ENCODE measurements at regions not wholly inside any gene's neighbourhood (a gene's known extent, or its start where the extent isn't known, plus 50 kb on each side); places are given as distances from the start of the nearest gene placed in this dataset.

DNA sequence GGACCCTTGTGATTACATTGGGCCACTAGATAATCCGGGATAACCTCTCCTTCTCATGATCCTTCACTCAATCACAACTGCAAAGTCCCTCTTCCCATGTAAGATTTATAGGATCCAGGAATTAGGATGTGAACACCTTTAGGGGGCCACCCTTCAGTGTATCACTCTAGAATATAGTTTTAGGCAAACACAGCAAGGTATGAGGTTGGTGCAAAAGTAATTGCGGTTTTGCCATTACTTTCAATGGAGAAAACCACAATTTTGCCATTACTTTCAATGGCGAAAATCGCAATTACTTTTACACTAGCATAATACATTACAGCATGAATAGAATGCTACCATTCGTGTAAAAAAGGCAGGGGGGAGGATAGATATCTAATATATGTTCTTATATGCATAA is 104.0 kb downstream of the BAMBI start:
- no peak for DNase-seq

DNA sequence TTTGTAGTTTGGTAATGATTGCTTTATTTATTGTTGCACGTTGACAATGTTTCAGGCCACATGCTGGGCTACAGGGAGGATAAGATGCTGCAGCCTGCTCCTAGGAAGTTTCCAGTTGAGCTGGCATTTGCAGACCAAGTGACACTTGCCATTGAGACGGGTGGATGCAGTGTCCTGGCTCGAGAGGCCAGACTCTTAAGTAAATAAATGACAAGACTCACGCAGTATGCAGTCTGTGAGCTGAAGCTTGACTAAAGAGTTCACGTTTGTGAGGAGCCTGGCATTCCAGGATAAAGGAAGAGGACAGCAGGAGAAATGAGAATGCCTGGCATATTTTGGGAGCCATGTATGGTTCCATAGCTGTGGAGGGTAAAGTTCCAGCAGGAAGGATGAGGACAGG is 105.8 kb downstream of the BAMBI start:
- no peak for DNase-seq

DNA sequence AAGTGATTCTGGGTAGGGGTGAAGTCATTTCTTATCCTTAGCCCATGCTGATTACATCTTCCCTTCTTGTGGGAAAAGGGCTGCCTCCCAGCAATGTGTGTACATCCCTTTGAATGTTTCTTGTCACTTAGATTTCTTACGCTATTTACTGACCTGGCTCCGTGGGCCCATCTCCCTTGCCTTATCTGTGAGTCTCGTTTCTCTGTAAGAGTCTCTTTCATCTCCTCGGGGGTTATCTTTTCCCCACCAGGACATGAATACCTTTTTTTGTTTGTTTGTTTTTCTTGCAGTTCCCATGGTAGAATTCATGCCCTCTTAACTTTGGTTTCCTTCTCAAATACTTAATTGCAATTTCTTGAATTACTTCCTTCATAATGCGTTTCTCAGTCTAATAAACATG is 107.7 kb downstream of the BAMBI start:
- no peak for DNase-seq

- DNase-seq, result peak in 1 of 56 donors; percentile 54
Observed at GRCh38 chr10:28788252-28788651, 110.9 kb downstream of the BAMBI start.

GRCh38 chr10:28788762-28789161 is 111.4 kb downstream of the BAMBI start:
- DNase-seq, result peak in 50 of 56 donors; percentile 5 to 85 (median 54)

DNA sequence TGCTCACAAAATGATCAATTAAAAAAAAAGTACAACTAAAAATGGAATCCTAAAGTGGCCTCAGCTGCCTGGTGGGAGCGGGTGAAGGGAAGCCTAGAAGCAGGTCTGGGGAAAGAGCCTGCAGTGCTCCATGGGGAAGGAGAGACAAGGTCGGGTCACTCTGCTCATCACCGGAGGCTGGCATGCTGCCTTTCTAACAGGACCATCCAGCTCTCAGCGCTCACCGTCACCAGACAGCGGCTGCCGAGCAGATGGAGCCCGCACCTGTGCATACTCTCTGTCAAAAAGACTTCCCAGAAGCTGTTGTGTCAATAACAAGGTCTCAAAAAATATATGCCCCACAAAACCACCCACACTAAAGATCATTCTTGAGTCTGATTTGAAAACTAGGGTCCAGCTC is 112.8 kb downstream of the BAMBI start:
- DNase-seq, result peak in 4 of 56 donors; percentile 15 to 21 (median 16)

DNA sequence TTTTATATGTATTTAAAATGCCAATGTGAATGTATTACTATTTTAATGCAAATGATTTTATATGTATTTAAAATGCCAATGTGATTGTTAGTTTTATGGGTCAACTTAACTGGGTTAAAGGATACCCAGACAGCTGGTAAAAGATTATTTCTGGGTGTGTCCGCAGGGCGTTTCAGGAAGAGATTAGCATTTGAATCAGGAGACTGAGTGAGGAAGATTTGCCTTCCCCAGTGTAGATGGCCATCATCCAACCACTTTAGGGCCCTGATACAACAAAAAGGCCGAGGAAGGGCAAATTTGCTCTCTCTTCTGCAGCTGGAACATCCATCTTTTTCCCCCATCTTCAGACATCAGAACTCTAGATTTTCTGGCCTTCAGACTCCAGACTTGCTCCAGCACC is 116.2 kb downstream of the BAMBI start:
- DNase-seq, result no peak

DNA sequence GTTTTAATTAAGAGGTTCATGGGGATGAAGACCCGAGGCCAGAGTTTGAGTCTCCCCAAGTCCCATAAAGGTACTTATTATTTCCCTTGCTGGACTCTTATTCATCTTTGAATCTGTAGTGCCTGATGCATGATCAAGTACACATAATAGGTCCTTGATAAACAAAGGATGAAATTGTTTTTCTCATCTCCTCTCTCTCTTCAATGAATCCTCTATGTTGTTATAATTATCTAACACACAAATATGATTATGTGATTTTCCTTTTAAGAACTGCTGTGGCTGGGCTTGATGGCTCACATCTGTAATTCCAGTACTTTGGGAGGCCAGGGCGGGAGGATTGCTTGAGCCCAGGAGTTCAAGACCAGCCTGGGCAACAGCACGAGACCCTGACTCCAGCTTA is 117.7 kb downstream of the BAMBI start:
- no peak for DNase-seq

- DNase-seq, result peak in 4 of 56 donors; percentile 7 to 72 (median 22)
Observed at GRCh38 chr10:28796606-28797512, 119.5 kb downstream of the BAMBI start.

DNA sequence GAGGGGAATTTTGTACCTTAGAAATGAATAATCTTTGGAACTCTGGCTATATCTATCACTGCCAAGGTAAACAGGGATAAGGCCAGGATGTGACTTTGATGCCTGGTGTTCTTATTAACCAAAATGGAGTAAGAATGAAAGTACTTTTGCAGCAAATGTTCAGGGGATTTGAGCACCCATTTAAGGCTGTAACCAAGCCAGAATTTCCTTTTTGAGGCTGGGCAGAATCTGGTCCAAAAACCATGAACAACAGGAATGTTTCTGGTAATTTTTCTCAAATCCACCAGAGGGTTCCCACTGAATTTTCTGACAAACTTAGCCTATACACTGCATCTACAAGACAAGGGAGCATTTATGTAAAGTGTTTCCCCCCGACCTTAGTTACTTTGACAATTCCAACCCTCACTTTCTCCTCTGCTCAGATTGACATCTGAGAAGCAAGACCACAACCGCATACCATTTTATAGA is 120.6 kb downstream of the BAMBI start:
- DNase-seq, result no peak

DNA sequence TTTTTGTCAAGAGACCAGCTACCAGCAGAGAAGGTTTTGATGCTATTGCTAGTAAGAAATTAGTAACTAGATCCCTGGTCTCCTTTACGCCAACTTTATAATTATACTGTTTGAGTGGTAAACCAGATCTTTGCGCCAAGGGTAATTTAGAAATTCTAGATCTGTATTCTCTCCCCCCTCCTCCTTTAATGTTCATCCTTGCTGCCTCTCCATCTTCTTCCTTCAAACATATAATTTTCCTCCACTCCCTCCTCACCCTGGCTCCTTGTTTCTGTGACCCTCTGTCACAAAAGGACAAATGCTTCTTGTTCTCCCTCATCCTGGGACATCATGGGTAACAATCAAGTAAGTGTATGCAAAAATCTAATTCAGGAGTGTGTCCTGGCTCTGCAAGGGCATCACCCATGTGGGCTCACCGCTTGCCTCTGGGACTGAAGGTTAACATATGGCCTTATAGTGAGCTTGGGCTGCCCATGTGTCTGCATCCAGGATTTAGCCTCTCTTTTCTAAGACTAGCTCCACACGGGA is 121.2 kb downstream of the BAMBI start:
- no peak for DNase-seq

- no peak for DNase-seq
Observed at GRCh38 chr10:28798964-28799363, 121.6 kb downstream of the BAMBI start.

DNA sequence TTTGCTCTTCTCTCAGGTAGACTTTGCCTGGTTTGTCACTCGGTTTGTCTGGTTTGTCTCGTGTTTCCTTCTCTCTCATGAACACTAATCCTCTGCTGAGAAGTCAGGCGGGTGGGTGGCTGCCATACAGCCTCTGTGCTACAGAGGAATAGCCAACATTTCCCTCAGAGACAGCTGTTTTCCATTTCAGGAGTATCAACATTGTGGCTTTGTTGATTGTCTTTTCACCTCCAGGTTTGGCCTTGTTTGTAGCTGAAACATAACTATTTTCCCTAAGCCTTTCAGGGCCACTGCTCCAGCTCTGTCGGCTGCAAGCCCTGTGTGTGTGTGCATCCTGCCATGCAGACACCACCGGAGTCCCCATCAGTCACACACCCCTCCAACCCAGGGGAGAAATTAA is 122.8 kb downstream of the BAMBI start:
- DNase-seq, result no peak

DNA sequence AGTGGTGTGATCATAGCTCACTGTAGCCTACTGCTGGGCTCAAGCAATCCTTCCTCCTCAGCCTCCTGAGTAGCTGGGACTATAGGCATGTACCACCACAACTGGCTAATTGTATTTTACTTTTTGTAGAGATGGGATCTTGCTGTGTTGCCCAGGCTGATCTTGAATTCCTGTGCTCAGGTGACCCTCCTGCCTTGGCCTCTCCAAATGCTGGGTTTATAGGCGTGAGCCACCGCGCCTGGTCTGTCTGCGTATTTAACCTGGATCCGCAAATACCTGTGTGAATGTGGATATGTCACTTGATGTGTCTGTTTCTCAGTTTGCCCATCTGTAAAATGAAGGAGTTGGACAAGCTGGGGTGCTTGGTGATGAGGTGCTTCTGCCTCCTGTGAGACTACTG is 123.9 kb downstream of the BAMBI start:
- DNase-seq, result no peak

- no peak for DNase-seq
Observed at GRCh38 chr10:28801869-28802268, 124.5 kb downstream of the BAMBI start.

GRCh38 chr10:28805390-28805789 is 128.1 kb downstream of the BAMBI start:
- DNase-seq, result no peak

- DNase-seq, result no peak
Observed at GRCh38 chr10:28806488-28806941, 129.2 kb downstream of the BAMBI start.

- DNase-seq, result no peak
Observed at GRCh38 chr10:28806951-28807759, 129.8 kb downstream of the BAMBI start.

GRCh38 chr10:28807760-28808613 is 130.7 kb downstream of the BAMBI start:
- DNase-seq, result no peak

DNA sequence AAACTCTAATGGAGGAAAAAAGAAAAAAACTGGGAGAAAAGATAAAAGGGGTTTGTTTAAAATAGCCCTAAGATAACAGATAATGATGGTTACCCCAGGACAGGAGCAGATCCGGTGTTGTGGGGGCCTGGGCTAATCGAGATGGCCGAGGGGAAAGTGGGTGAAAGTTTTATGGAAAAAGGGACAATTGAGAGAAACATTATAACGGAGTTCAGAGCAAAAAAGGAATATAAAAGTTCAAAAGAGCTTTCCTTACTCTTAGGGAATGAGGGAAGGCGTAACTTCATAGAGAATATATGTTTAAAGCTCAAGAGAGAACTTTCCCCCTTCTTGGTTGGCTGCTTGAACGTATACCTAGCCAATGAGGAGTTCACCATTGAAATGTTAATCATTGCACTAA is 131.4 kb downstream of the BAMBI start:
- no peak for DNase-seq
